H1 (cell line): ENCODE measurements at regions not wholly inside any gene's neighbourhood (a gene's known extent, or its start where the extent isn't known, plus 50 kb on each side); places are given as distances from the start of the nearest gene placed in this dataset.

ENCODE experiments used
- CTCF ChIA-PET: fragments of 300-600 bp; sonication (Branson Sonifier 250); formaldehyde crosslinking; loops from one replicate; lab custom pipeline; 2021; ENCODE audit not compliant: partially characterized antibody; lab: Charles Lee
- POLR2A ChIA-PET: fragments of 300-600 bp; sonication (Branson Sonifier 250); formaldehyde crosslinking; loops from one replicate; lab custom pipeline; 2021; ENCODE audit warnings: inconsistent platforms; ENCODE audit not compliant: partially characterized antibody; lab: Charles Lee
- DNase-seq, 2 experiments: peaks; one replicate each; pipeline versions ENCODE4 v3.0.0 to v3.0.0-alpha.2; 2010 to 2022; ENCODE audit warnings: low spot score in 2 of 2, low read depth in 1 of 2, mixed read lengths in 1 of 2
- FAIRE-seq: peaks from 2 replicates; lab custom pipeline; 2011; peaks lifted over from hg19 to GRCh38; lab: Jason Lieb, UNC
- H2AFZ ChIP-seq: 2 replicates; pipeline ENCODE4 v1.8.1; 2012; ENCODE audit warnings: low read length, inconsistent platforms
- H2AK5ac ChIP-seq: 2 replicates; pipeline ENCODE4 v1.6.1; 2013; ENCODE audit warnings: low read depth, low read length
- H2BK120ac ChIP-seq: replicated peaks from 2 replicates; pipeline ENCODE3; 2013; ENCODE audit warnings: low read depth, low read length, inconsistent platforms
- H2BK12ac ChIP-seq: 2 replicates; pipeline ENCODE4 v1.6.1; 2013; ENCODE audit warnings: low read depth, low read length
- H2BK15ac ChIP-seq: 2 replicates; pipeline ENCODE4 v1.6.1; 2013; ENCODE audit warnings: low read length
- H2BK20ac ChIP-seq: 2 replicates; pipeline ENCODE4 v1.6.1; 2013; ENCODE audit warnings: low read length
- H2BK5ac ChIP-seq: 2 replicates; pipeline ENCODE4 v1.6.1; 2013; ENCODE audit warnings: low read depth, low read length
- H3K14ac ChIP-seq: 2 replicates; pipeline ENCODE4 v1.6.1; 2013; ENCODE audit warnings: inconsistent platforms; ENCODE audit not compliant: insufficient read length
- H3K18ac ChIP-seq: 2 replicates; pipeline ENCODE4 v1.6.1; 2013; ENCODE audit warnings: low read length; ENCODE audit errors: extremely low read depth
- H3K23ac ChIP-seq: 2 replicates; pipeline ENCODE4 v1.6.1; 2013; ENCODE audit warnings: inconsistent platforms; ENCODE audit not compliant: insufficient read length
- H3K23me2 ChIP-seq: 2 replicates; pipeline ENCODE4 v1.6.1; 2013; ENCODE audit warnings: low read depth, low read length
- H3K27ac ChIP-seq: 2 replicates; pipeline ENCODE4 v1.6.1; 2011; ENCODE audit warnings: low read depth, low read length, inconsistent platforms
- H3K27me3 ChIP-seq, 4 experiments: replicated peaks in 1 of 4; 1 replicate in 1 of 4; 2 replicates in 3 of 4; pipeline versions ENCODE4 v1.6.1 to v1.8.1; 2011 to 2013; ENCODE audit warnings: low read length in 3 of 4, mild to moderate bottlenecking in 3 of 4, inconsistent platforms in 2 of 4, mixed read lengths in 2 of 4, moderate library complexity in 1 of 4; ENCODE audit not compliant: control insufficient read depth in 3 of 4, insufficient read depth in 3 of 4; ENCODE audit errors: extremely low read depth in 1 of 4
- H3K36me3 ChIP-seq, 4 experiments: 2 replicates each; pipeline versions ENCODE4 v1.6.1 to v1.8.1; 2011 to 2013; ENCODE audit warnings: mild to moderate bottlenecking in 4 of 4, low read length in 3 of 4, moderate library complexity in 2 of 4, control low read depth in 1 of 4, inconsistent platforms in 1 of 4; ENCODE audit not compliant: insufficient read depth in 4 of 4, control insufficient read depth in 2 of 4
- H3K4ac ChIP-seq: replicated peaks from 2 replicates; pipeline ENCODE3; 2013; ENCODE audit warnings: low read length, low read depth, mixed read lengths, inconsistent platforms; ENCODE audit not compliant: insufficient read length
- H3K4me1 ChIP-seq, 4 experiments: replicated peaks in 1 of 4; 1 replicate in 1 of 4; 2 replicates in 3 of 4; pipeline versions ENCODE4 v1.6.1 to v1.8.1; 2011 to 2013; ENCODE audit warnings: low read length in 3 of 4, inconsistent platforms in 2 of 4, mixed read lengths in 1 of 4; ENCODE audit not compliant: insufficient read depth in 4 of 4, control insufficient read depth in 3 of 4
- H3K4me2 ChIP-seq, 2 experiments: 2 replicates each; pipeline versions ENCODE4 v1.6.1 to v1.8.1; 2011 to 2013; ENCODE audit warnings: low read depth in 2 of 2, low read length in 2 of 2, control low read depth in 1 of 2, inconsistent platforms in 1 of 2, mild to moderate bottlenecking in 1 of 2; ENCODE audit not compliant: insufficient read depth in 1 of 2
- H3K4me3 ChIP-seq, 4 experiments: fragments of 200-600, 300-600 bp in 1 of 4; sonication (generic), shearing (Covaris generic), sonication (Bioruptor Twin) in 1 of 4; 2 replicates each; pipeline versions ENCODE4 v1.5.1 to v1.8.1; 2011 to 2016; ENCODE audit warnings: low read length in 4 of 4, low read depth in 3 of 4, control low read depth in 2 of 4, inconsistent platforms in 2 of 4, mild to moderate bottlenecking in 2 of 4, mixed read lengths in 1 of 4, moderate library complexity in 1 of 4; ENCODE audit not compliant: insufficient read depth in 2 of 4; ENCODE audit errors: extremely low read depth in 1 of 4
- H3K56ac ChIP-seq: replicated peaks from 2 replicates; pipeline ENCODE3; 2013; ENCODE audit warnings: low read depth, mild to moderate bottlenecking, mixed read lengths, low read length, inconsistent platforms; ENCODE audit not compliant: insufficient read length
- H3K79me1 ChIP-seq: 2 replicates; pipeline ENCODE4 v1.6.1; 2013; ENCODE audit warnings: low read depth, low read length, control low read depth
- H3K79me2 ChIP-seq, 2 experiments: 2 replicates each; pipeline versions ENCODE4 v1.6.1 to v1.8.1; 2012 to 2013; ENCODE audit warnings: low read length in 2 of 2, mild to moderate bottlenecking in 2 of 2, inconsistent platforms in 1 of 2; ENCODE audit not compliant: insufficient read depth in 2 of 2, control insufficient read depth in 1 of 2
- H3K9ac ChIP-seq, 4 experiments: replicated peaks in 1 of 4; 1 replicate in 1 of 4; 2 replicates in 3 of 4; pipeline versions ENCODE4 v1.6.1 to v1.8.1; 2011 to 2013; ENCODE audit warnings: low read depth in 3 of 4, low read length in 3 of 4, control low read depth in 2 of 4, mild to moderate bottlenecking in 2 of 4, moderate library complexity in 2 of 4, inconsistent platforms in 1 of 4; ENCODE audit errors: extremely low read depth in 1 of 4
- H3K9me3 ChIP-seq, 2 experiments: 2 replicates each; pipeline versions ENCODE4 v1.6.1 to v1.8.1; 2012 to 2013; ENCODE audit warnings: mild to moderate bottlenecking in 2 of 2, moderate library complexity in 2 of 2, control low read depth in 1 of 2, inconsistent platforms in 1 of 2, low read depth in 1 of 2, low read length in 1 of 2, mixed read lengths in 1 of 2; ENCODE audit not compliant: insufficient read depth in 2 of 2
- H4K20me1 ChIP-seq, 2 experiments: replicated peaks in 1 of 2; 2 replicates each; pipeline versions ENCODE3 to v1.8.1; 2011 to 2013; ENCODE audit warnings: inconsistent platforms in 2 of 2, low read length in 2 of 2, mild to moderate bottlenecking in 1 of 2; ENCODE audit not compliant: insufficient read depth in 2 of 2, control insufficient read depth in 1 of 2
- H4K5ac ChIP-seq: 2 replicates; pipeline ENCODE4 v1.6.1; 2013; ENCODE audit warnings: low read length, low read depth, mixed read lengths, inconsistent platforms; ENCODE audit not compliant: insufficient read length
- H4K8ac ChIP-seq: 2 replicates; pipeline ENCODE4 v1.8.0; 2013; ENCODE audit warnings: mild to moderate bottlenecking, moderate library complexity, low read length, inconsistent platforms; ENCODE audit not compliant: insufficient read depth; ENCODE audit errors: extremely low read depth
- H4K91ac ChIP-seq: replicated peaks from 2 replicates; pipeline ENCODE3; 2013; ENCODE audit warnings: low read length, mixed read lengths, inconsistent platforms; ENCODE audit not compliant: insufficient read length
- CEBPB ChIP-seq: IDR thresholded peaks from 2 replicates; pipeline ENCODE4 v1.6.1; 2012; ENCODE audit warnings: low read depth, low read length
- CTCF ChIP-seq, 3 experiments: IDR thresholded peaks; 1 replicate in 2 of 3; 2 replicates in 1 of 3; pipeline versions ENCODE4 v1.5.1 to v1.6.1; 2011; ENCODE audit warnings: low read length in 3 of 3, mild to moderate bottlenecking in 3 of 3, inconsistent platforms in 2 of 3, low read depth in 1 of 3, moderate library complexity in 1 of 3; ENCODE audit not compliant: insufficient read depth in 1 of 3; ENCODE audit errors: control extremely low read depth in 1 of 3
- KDM4A ChIP-seq: IDR thresholded peaks from one replicate; pipeline ENCODE4 v1.7.1; 2012; ENCODE audit warnings: low read depth, mild to moderate bottlenecking, moderate library complexity, low read length, inconsistent platforms; ENCODE audit not compliant: severe bottlenecking
- SP4 ChIP-seq: IDR thresholded peaks from 2 replicates; pipeline ENCODE4 v1.6.1; 2012; ENCODE audit warnings: low read length, inconsistent platforms
- WGBS, 2 experiments: shearing (Covaris generic) in 1 of 2; methylation state at CpG; one replicate each; pipeline versions ENCODE4 v1.1.6 to v1.1.7; 2013 to 2015; ENCODE audit warnings: low lambda C conversion rate in 2 of 2, mixed read lengths in 2 of 2, inconsistent platforms in 1 of 2, low coverage in 1 of 2, missing lambda C conversion rate in 1 of 2; ENCODE audit not compliant: insufficient replicate concordance in 2 of 2, insufficient coverage in 1 of 2, insufficient read length in 1 of 2; ENCODE audit errors: extremely low coverage in 1 of 2, missing lambda C conversion rate in 1 of 2; 5-methylcytosine and 5-hydroxymethylcytosine counted together

GRCh38 chr5:67286006-67286405 lies 89.4 kb upstream of the CD180 start:
- Histone ChIP-seq H3K4me1 (no peaks in the 10 kb centered on the region), H4K91ac (no peak overlapping the region)
- TF ChIP-seq SP4 (no peak), KDM4A (no peak), CTCF (IDR thresholded peaks at IDR 0.05; ENCODE audit: control extremely low read depth in 1 of 3, insufficient read depth in 1 of 3, low read depth in 1 of 3, low read length in 3 of 3) (no peak), CEBPB (no peak)
- TF ChIP-seq, all 59 proteins: peak for 0
- 89% methylated on average over 4 of the region's 4 CpGs; no CpG with 5 or more reads in 1 of the 2 experiments for WGBS, 2 experiments
- Histone ChIP-seq H3K23me2 (no peaks in the 10 kb centered on the region), H3K79me1 (no peaks in the 10 kb centered on the region), H3K36me3 (no peaks in the 10 kb centered on the region), H3K18ac (no peak overlapping the region), H3K9ac (no peak overlapping the region), H3K4me3 (no peak overlapping the region), H4K20me1 (no peaks in the 10 kb centered on the region), H3K56ac (no peak overlapping the region), H2BK20ac (no peak overlapping the region), H2AK5ac (no peak overlapping the region), H3K27ac (no peak overlapping the region), H4K5ac (no peak overlapping the region), H2AFZ (no peak overlapping the region), H3K4ac (no peak overlapping the region), H3K14ac (no peak overlapping the region), H2BK120ac (no peak overlapping the region), H3K9me3 (no peaks in the 10 kb centered on the region), H2BK12ac (no peak overlapping the region), H3K79me2 (no peaks in the 10 kb centered on the region), H2BK5ac (no peak overlapping the region), H4K8ac (no peak overlapping the region), H3K23ac (no peak overlapping the region), H3K27me3 (no peaks in the 10 kb centered on the region), H3K4me2 (no peak overlapping the region), H2BK15ac (no peak overlapping the region)
- DNase-seq = no peak
- ChIA-PET CTCF (no interaction called here), POLR2A (no interaction called here)
- no peak for FAIRE-seq
